CD4-positive, CD25-positive, alpha-beta regulatory T cell (primary cell): ENCODE measurements at regions not wholly inside any gene's neighbourhood (a gene's known extent, or its start where the extent isn't known, plus 50 kb on each side); places are given as distances from the start of the nearest gene placed in this dataset.

Source experiments
- ATAC-seq, 2 donors: fragments of 150-1000 bp; cut with Tn5 transposase; one replicate each; pipeline ENCODE4 v1.10.0; 2021; ENCODE audit warnings: low read depth in 2 of 2, moderate number of reproducible peaks in 2 of 2, moderate library complexity in 1 of 2
- DNase-seq, 3 donors: peaks; one replicate each; pipeline versions ENCODE4 v3.0.0 to v3.0.0-alpha.2; 2012 to 2022; ENCODE audit warnings: mixed read lengths in 1 of 3
- H3K27ac ChIP-seq: one replicate; pipeline ENCODE4 v1.7.0; 2013; ENCODE audit warnings: mild to moderate bottlenecking, low read length; ENCODE audit not compliant: insufficient read depth, poor library complexity, severe bottlenecking
- H3K27me3 ChIP-seq: one replicate; pipeline ENCODE4 v1.7.0; 2013; ENCODE audit warnings: low read length; ENCODE audit not compliant: control insufficient read depth, insufficient read depth
- H3K36me3 ChIP-seq: one replicate; pipeline ENCODE4 v1.7.0; 2013; ENCODE audit warnings: mild to moderate bottlenecking, low read length, moderate library complexity; ENCODE audit not compliant: control insufficient read depth, insufficient read depth
- H3K4me1 ChIP-seq: 2 replicates; pipeline ENCODE4 v1.7.0; 2013; ENCODE audit warnings: mild to moderate bottlenecking, low read length; ENCODE audit not compliant: insufficient read depth, control insufficient read depth, poor library complexity, severe bottlenecking
- H3K4me3 ChIP-seq: one replicate; pipeline ENCODE4 v1.7.0; 2013; ENCODE audit warnings: low read depth, mild to moderate bottlenecking, low read length, moderate library complexity
- H3K9me3 ChIP-seq, 2 experiments: 1 replicate in 1 of 2; 2 replicates in 1 of 2; pipeline ENCODE4 v1.7.0; 2013; ENCODE audit warnings: low read length in 2 of 2, mild to moderate bottlenecking in 1 of 2, moderate library complexity in 1 of 2; ENCODE audit not compliant: control insufficient read depth in 2 of 2
- H3K27ac Mint-ChIP-seq, 3 donors: one replicate each; pipeline ENCODE4 v1.8.0; 2020 to 2022; ENCODE audit warnings: mild to moderate bottlenecking in 3 of 3, mixed read lengths in 3 of 3, moderate library complexity in 2 of 3
- H3K27me3 Mint-ChIP-seq: one replicate; pipeline ENCODE4 v1.8.0; 2022; ENCODE audit warnings: mild to moderate bottlenecking, mixed read lengths
- H3K36me3 Mint-ChIP-seq: one replicate; pipeline ENCODE4 v1.8.0; 2020; ENCODE audit warnings: mixed read lengths
- H3K4me1 Mint-ChIP-seq, 4 donors: one replicate each; pipeline ENCODE4 v1.8.0; 2020 to 2022; ENCODE audit warnings: mixed read lengths in 4 of 4, mild to moderate bottlenecking in 1 of 4
- H3K4me3 Mint-ChIP-seq, 4 donors: one replicate each; pipeline ENCODE4 v1.8.0; 2020 to 2022; ENCODE audit warnings: mild to moderate bottlenecking in 4 of 4, mixed read lengths in 4 of 4, moderate library complexity in 3 of 4
- H3K9me3 Mint-ChIP-seq, 7 donors: one replicate each; pipeline ENCODE4 v1.8.0; 2020 to 2022; ENCODE audit warnings: mixed read lengths in 7 of 7, mild to moderate bottlenecking in 3 of 7, moderate library complexity in 2 of 7

DNA sequence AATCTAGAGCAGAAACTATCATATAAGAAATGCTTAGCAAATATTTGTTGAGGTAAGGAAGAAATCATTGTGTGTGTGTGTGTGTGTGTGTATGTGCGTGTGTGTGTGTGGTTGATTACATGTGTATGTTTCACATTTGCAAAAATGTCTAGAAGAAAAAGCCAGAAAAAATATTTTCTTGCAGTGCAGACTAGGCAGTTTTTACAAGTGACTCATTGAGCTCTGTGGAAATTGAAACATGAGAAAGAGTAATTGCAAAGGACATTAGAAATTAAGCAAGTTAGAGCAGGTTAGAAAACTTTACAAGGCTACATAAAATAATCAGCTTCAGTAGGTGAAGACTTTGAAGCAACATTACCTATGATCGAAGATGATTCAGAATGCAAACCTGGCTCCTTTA is 669.0 kb upstream of the EYS start:
- H3K9me3 Mint-ChIP-seq = peaks cover 8 to 27% (median 9%) of the 10 kb centered on the region in 7 donors

DNA sequence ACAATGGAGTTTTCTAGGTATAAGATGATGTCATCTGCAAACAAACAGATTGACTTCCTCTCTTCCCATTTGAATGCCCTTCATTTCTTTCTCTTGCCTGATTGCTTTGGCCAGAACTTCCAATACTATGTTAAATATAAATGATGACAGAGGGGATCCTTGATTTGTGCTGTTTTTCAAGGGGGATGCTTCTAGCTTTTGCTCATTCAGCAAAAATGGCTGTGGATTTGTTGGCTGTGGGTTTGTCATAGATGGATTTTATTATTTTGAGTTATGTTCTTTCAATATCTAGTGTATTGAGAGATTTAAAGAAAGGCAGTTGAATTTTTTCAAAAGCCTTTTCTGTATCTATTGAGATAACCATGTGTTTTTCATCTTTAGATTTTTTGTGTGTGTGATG is 662.4 kb upstream of the EYS start:
- Mint-ChIP-seq H3K4me1 (no peaks in the 10 kb centered on the region), H3K4me3 (no peak overlapping the region), H3K36me3 (no peaks in the 10 kb centered on the region), H3K9me3 (peaks cover 0 to 23% (median 16%) of the 10 kb centered on the region in 7 donors), H3K27ac (no peak overlapping the region), H3K27me3 (no peaks in the 10 kb centered on the region)
- Histone ChIP-seq H3K27me3 (no peaks in the 10 kb centered on the region), H3K9me3 (peaks cover 0 to 14% of the 10 kb centered on the region in 2 experiments), H3K36me3 (no peaks in the 10 kb centered on the region), H3K4me1 (no peaks in the 10 kb centered on the region), H3K4me3 (no peak overlapping the region), H3K27ac (no peak overlapping the region)
- ATAC-seq = no peak
- no peak for DNase-seq

More for the DNA sequence above, 669.0 kb upstream of the EYS start:
- H3K27ac Mint-ChIP-seq = no peak overlapping the region
- no peaks in the 10 kb centered on the region for H3K36me3 Mint-ChIP-seq
- Histone ChIP-seq H3K36me3 (no peaks in the 10 kb centered on the region), H3K9me3 (peaks cover 0 to 14% of the 10 kb centered on the region in 2 experiments), H3K27ac (no peak overlapping the region), H3K4me3 (no peak overlapping the region), H3K27me3 (no peaks in the 10 kb centered on the region), H3K4me1 (no peaks in the 10 kb centered on the region)
- no peaks in the 10 kb centered on the region for H3K27me3 Mint-ChIP-seq
- no peaks in the 10 kb centered on the region for H3K4me1 Mint-ChIP-seq
- DNase-seq = no peak
- no peak overlapping the region for H3K4me3 Mint-ChIP-seq
- ATAC-seq = no peak

DNA sequence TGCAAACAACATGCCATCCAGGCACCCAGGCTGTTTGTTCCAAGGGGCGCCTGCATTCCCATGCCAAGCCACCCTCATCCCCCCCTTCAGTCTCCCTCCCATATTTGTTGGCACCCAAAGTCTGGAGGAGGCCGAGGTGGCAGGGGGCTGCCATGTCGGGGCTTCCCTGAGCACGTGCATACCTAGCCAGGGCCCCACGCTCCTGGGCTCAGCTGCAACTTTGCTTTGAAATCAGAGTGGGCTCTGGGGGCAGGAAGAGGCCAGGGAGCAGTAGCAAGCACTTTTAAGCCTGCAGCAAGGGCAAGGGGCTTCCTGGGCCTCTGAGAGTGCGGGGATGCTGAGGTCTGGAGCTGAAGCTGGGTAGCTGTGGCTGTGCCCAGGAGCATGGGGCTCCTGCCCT is 655.9 kb upstream of the EYS start:
- no peak overlapping the region for H3K4me3 ChIP-seq

DNA sequence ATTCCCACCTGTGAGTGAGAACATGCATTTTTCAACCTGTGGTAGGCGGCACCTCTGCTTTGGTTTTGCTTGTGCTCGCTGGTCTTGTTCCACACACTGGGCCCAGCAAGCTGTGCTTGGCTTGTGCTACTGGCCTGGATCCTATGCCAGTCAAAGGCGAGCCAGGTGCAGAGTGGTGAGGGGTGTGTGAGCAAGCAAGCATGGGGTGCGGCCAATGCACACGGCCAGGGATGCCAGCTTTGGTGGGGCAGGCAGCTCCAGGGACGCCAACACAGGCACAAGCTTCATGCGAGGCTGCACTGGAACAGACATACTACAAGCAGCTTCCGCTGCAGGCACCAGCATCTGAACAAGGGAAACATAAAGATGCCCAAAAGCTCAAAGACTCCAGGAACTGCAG is 654.9 kb upstream of the EYS start:
- Mint-ChIP-seq H3K27ac (no peak overlapping the region), H3K4me1 (no peaks in the 10 kb centered on the region), H3K4me3 (no peak overlapping the region), H3K36me3 (no peaks in the 10 kb centered on the region), H3K9me3 (peaks cover 0 to 10% (median 6%) of the 10 kb centered on the region in 7 donors), H3K27me3 (no peaks in the 10 kb centered on the region)
- DNase-seq (no peak), ATAC-seq (no peak)
- peaks cover 0 to 5% of the 10 kb centered on the region in 2 experiments for H3K9me3 ChIP-seq
- H3K36me3 ChIP-seq = no peaks in the 10 kb centered on the region
- H3K4me1 ChIP-seq = no peaks in the 10 kb centered on the region
- no peak overlapping the region for H3K27ac ChIP-seq
- H3K27me3 ChIP-seq = no peaks in the 10 kb centered on the region
- no peak overlapping the region for H3K4me3 ChIP-seq

More for the DNA sequence above, 655.9 kb upstream of the EYS start:
- Histone ChIP-seq H3K9me3 (peaks cover 0 to 5% of the 10 kb centered on the region in 2 experiments), H3K27ac (no peak overlapping the region), H3K27me3 (no peaks in the 10 kb centered on the region), H3K36me3 (no peaks in the 10 kb centered on the region), H3K4me1 (no peaks in the 10 kb centered on the region)
- Mint-ChIP-seq H3K4me3 (no peak overlapping the region), H3K27me3 (no peaks in the 10 kb centered on the region), H3K9me3 (peaks cover 0 to 10% (median 6%) of the 10 kb centered on the region in 7 donors), H3K27ac (no peak overlapping the region), H3K36me3 (no peaks in the 10 kb centered on the region), H3K4me1 (no peaks in the 10 kb centered on the region)
- DNase-seq (no peak), ATAC-seq (no peak)

DNA sequence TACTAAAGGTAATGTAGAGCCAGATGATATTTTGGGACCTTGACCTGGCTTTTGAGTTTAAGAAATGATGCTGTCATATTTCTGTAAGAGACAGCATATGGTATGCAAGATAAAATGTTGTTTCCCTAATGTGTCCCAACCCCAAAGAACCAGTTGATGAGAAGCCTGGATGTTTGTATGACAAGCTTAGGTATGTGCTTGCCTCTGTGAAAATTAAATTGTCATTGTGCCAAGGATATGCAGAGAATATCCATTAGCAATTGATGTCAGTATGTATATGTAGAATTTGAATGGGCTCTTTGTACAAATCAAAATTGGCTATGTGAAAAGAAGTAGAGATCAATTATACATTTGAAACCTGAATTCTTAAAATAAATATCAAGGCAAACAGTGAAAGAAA is 650.8 kb upstream of the EYS start:
- DNase-seq = no peak
- Mint-ChIP-seq H3K27ac (no peak overlapping the region), H3K36me3 (no peaks in the 10 kb centered on the region), H3K4me3 (no peak overlapping the region), H3K9me3 (peaks cover 0 to 12% (median 5%) of the 10 kb centered on the region in 7 donors), H3K27me3 (no peaks in the 10 kb centered on the region), H3K4me1 (no peaks in the 10 kb centered on the region)
- H3K36me3 ChIP-seq = no peaks in the 10 kb centered on the region
- no peak overlapping the region for H3K27ac ChIP-seq
- no peaks in the 10 kb centered on the region for H3K27me3 ChIP-seq
- H3K4me3 ChIP-seq = no peak overlapping the region
- H3K4me1 ChIP-seq = no peaks in the 10 kb centered on the region
- no peak for ATAC-seq
- peaks cover 0 to 5% of the 10 kb centered on the region in 2 experiments for H3K9me3 ChIP-seq

DNA sequence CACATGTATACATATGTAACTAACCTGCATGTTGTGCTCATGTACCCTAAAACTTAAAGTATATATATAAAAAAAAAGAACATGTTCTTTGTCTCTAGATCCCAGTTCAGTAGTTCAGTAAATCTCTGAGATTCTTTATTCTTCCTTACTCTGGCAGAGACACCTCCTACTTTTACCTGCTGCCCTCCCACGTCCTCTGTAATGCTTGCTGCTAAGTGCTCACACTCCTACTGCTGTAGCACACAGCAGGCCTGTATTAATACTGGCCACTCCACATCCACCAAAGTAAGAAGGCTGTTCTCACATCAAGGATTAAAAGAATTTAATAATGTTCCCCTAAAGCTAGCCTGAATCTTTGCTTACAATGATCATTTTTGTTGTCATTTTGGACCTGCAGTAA is 648.4 kb upstream of the EYS start:
- H3K36me3 Mint-ChIP-seq = no peaks in the 10 kb centered on the region
- no peak overlapping the region for H3K27ac Mint-ChIP-seq
- no peak for ATAC-seq
- Histone ChIP-seq H3K36me3 (no peaks in the 10 kb centered on the region), H3K9me3 (peaks cover 0 to 4% of the 10 kb centered on the region in 2 experiments), H3K4me3 (no peak overlapping the region), H3K27me3 (no peaks in the 10 kb centered on the region), H3K27ac (no peak overlapping the region), H3K4me1 (no peaks in the 10 kb centered on the region)
- no peaks in the 10 kb centered on the region for H3K27me3 Mint-ChIP-seq
- DNase-seq = no peak
- H3K4me3 Mint-ChIP-seq = no peak overlapping the region
- H3K4me1 Mint-ChIP-seq = no peaks in the 10 kb centered on the region
- peaks cover 0 to 13% (median 5%) of the 10 kb centered on the region in 7 donors for H3K9me3 Mint-ChIP-seq

DNA sequence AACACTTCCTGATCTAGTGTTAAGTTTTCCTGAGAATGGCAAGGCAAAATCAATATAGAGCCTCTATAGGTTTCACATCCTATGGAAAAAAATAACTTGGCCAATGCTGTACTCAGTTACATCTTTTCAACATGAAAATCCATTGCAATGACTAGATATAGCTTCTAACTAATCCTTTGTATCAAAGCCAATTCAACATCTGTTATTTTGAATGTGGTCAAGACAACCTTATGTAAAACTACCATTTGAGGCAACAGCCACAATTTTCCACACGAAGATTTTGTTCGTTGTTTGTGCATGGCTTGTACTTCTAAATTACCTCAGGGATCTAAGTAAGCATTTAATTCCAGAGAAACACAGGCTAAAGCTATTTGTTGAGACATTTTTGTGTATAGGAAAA is 637.8 kb upstream of the EYS start:
- H3K36me3 Mint-ChIP-seq = no peaks in the 10 kb centered on the region
- no peak overlapping the region for H3K27ac Mint-ChIP-seq
- no peaks in the 10 kb centered on the region for H3K27me3 Mint-ChIP-seq
- DNase-seq (no peak), ATAC-seq (no peak)
- no peaks in the 10 kb centered on the region for H3K4me1 ChIP-seq
- H3K27me3 ChIP-seq = no peaks in the 10 kb centered on the region
- H3K4me3 Mint-ChIP-seq = no peak overlapping the region
- no peaks in the 10 kb centered on the region for H3K36me3 ChIP-seq
- H3K27ac ChIP-seq = no peak overlapping the region
- no peaks in the 10 kb centered on the region for H3K4me1 Mint-ChIP-seq
- H3K4me3 ChIP-seq = no peak overlapping the region
- H3K9me3 ChIP-seq = peaks cover 0 to 2% of the 10 kb centered on the region in 2 experiments
- H3K9me3 Mint-ChIP-seq = peaks cover 1 to 12% (median 5%) of the 10 kb centered on the region in 7 donors

DNA sequence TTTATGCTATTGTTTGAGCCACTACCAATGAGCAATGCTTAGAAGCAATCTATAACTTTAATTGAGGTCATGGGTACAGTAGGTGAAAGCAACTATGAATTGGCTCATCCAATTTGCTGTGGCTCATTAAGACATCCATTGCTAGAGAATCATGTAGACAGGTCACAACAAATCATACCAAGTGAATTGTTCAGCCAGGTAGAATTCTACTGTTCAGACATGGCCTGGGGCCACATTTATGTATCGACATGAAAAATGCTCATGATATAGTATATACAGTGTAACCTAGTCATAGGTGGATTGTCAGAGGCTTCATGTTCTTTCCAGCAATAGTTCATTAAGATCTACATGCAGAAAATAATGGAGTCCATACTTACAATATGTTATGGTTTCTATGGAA is 633.7 kb upstream of the EYS start:
- Mint-ChIP-seq H3K27ac (no peak overlapping the region), H3K4me1 (no peaks in the 10 kb centered on the region), H3K36me3 (no peaks in the 10 kb centered on the region), H3K9me3 (peaks cover 0 to 18% (median 10%) of the 10 kb centered on the region in 7 donors), H3K27me3 (no peaks in the 10 kb centered on the region), H3K4me3 (no peak overlapping the region)
- Histone ChIP-seq H3K4me3 (no peak overlapping the region), H3K9me3 (peaks cover 0 to 2% of the 10 kb centered on the region in 2 experiments), H3K36me3 (no peaks in the 10 kb centered on the region), H3K27me3 (no peaks in the 10 kb centered on the region), H3K27ac (no peak overlapping the region), H3K4me1 (no peaks in the 10 kb centered on the region)
- ATAC-seq (no peak), DNase-seq (no peak)
